HCT116 (cell line): ENCODE measurements at regions not wholly inside any gene's neighbourhood (a gene's known extent, or its start where the extent isn't known, plus 50 kb on each side); places are given as distances from the start of the nearest gene placed in this dataset.

ENCODE experiments used
- CEBPB ChIP-seq: IDR thresholded peaks from 2 replicates; pipeline ENCODE4 v1.6.1; 2012; ENCODE audit warnings: low read depth
- EZH2 ChIP-seq: fragments of 200-600 bp; sonication (generic); IDR thresholded peaks from 2 replicates; pipeline ENCODE4 v1.6.1; 2017; ENCODE audit warnings: antibody characterized with exemption, mixed run types
- EZH2phosphoT487 ChIP-seq: fragments of 200-600 bp; IDR thresholded peaks from 2 replicates; pipeline ENCODE4 v1.6.1; 2018; ENCODE audit warnings: antibody characterized with exemption, borderline replicate concordance
- POLR2A ChIP-seq: IDR thresholded peaks from 2 replicates; pipeline ENCODE4 v1.7.0; 2011; ENCODE audit warnings: borderline replicate concordance; ENCODE audit not compliant: insufficient read depth, insufficient read length; ENCODE audit errors: extremely low read depth
- SIN3A ChIP-seq: IDR thresholded peaks from 2 replicates; pipeline ENCODE4 v1.6.1; 2012; ENCODE audit warnings: low read depth
- YY1 ChIP-seq: IDR thresholded peaks from 2 replicates; pipeline ENCODE4 v1.6.1; 2011; ENCODE audit warnings: low read length, low read depth, moderate library complexity, mild to moderate bottlenecking; ENCODE audit not compliant: insufficient replicate concordance; ENCODE audit errors: extremely low read depth
- ZFX ChIP-seq: fragments of 450-650 bp; IDR thresholded peaks from 2 replicates; pipeline ENCODE4 v1.6.1; 2017
- ZNF274 ChIP-seq: fragments of 200-500 bp; sonication (Bioruptor generic); IDR thresholded peaks from 2 replicates; pipeline ENCODE4 v1.6.1; 2014; ENCODE audit warnings: mild to moderate bottlenecking, low read depth, low read length, inconsistent platforms
- TF ChIP-seq, protein P1 (sequence below): IDR thresholded peaks from 2 replicates; pipeline ENCODE4 v1.6.1; 2012; ENCODE audit warnings: low read depth
- TF ChIP-seq, protein P2 (sequence below), 3 experiments: fragments of 200-600 bp in 1 of 3; sonication (generic) in 1 of 3; IDR thresholded peaks in 2 of 3; conservative IDR thresholded peaks in 1 of 3; 2 replicates each; pipeline ENCODE4 v1.5.1; 2012 to 2017; ENCODE audit warnings: low read depth in 2 of 3, low read length in 2 of 3, antibody characterized with exemption in 1 of 3, borderline replicate concordance in 1 of 3, control low read depth in 1 of 3, mild to moderate bottlenecking in 1 of 3, mixed read lengths in 1 of 3, mixed run types in 1 of 3, moderate library complexity in 1 of 3; ENCODE audit not compliant: insufficient read depth in 1 of 3
- TF ChIP-seq, protein P3 (sequence below): IDR thresholded peaks from 2 replicates; pipeline ENCODE4 v1.6.1; 2012

- TF ChIP-seq YY1 (no peak), CEBPB (no peak), EZH2phosphoT487 (no peak), SIN3A (no peak), POLR2A (no peak), ZFX (no peak), ZNF274 (no peak), EZH2 (no peak)
- TF ChIP-seq, protein P1, sequence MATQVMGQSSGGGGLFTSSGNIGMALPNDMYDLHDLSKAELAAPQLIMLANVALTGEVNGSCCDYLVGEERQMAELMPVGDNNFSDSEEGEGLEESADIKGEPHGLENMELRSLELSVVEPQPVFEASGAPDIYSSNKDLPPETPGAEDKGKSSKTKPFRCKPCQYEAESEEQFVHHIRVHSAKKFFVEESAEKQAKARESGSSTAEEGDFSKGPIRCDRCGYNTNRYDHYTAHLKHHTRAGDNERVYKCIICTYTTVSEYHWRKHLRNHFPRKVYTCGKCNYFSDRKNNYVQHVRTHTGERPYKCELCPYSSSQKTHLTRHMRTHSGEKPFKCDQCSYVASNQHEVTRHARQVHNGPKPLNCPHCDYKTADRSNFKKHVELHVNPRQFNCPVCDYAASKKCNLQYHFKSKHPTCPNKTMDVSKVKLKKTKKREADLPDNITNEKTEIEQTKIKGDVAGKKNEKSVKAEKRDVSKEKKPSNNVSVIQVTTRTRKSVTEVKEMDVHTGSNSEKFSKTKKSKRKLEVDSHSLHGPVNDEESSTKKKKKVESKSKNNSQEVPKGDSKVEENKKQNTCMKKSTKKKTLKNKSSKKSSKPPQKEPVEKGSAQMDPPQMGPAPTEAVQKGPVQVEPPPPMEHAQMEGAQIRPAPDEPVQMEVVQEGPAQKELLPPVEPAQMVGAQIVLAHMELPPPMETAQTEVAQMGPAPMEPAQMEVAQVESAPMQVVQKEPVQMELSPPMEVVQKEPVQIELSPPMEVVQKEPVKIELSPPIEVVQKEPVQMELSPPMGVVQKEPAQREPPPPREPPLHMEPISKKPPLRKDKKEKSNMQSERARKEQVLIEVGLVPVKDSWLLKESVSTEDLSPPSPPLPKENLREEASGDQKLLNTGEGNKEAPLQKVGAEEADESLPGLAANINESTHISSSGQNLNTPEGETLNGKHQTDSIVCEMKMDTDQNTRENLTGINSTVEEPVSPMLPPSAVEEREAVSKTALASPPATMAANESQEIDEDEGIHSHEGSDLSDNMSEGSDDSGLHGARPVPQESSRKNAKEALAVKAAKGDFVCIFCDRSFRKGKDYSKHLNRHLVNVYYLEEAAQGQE, result no peak
- TF ChIP-seq, protein P2, sequence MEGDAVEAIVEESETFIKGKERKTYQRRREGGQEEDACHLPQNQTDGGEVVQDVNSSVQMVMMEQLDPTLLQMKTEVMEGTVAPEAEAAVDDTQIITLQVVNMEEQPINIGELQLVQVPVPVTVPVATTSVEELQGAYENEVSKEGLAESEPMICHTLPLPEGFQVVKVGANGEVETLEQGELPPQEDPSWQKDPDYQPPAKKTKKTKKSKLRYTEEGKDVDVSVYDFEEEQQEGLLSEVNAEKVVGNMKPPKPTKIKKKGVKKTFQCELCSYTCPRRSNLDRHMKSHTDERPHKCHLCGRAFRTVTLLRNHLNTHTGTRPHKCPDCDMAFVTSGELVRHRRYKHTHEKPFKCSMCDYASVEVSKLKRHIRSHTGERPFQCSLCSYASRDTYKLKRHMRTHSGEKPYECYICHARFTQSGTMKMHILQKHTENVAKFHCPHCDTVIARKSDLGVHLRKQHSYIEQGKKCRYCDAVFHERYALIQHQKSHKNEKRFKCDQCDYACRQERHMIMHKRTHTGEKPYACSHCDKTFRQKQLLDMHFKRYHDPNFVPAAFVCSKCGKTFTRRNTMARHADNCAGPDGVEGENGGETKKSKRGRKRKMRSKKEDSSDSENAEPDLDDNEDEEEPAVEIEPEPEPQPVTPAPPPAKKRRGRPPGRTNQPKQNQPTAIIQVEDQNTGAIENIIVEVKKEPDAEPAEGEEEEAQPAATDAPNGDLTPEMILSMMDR (IDR thresholded peaks at IDR 0.05 in 2 of 3, conservative IDR thresholded peaks at IDR 0.05 in 1 of 3; ENCODE audit: borderline replicate concordance in 1 of 3, insufficient read depth in 1 of 3, low read depth in 2 of 3, low read length in 2 of 3), result no peak
- TF ChIP-seq, protein P3, sequence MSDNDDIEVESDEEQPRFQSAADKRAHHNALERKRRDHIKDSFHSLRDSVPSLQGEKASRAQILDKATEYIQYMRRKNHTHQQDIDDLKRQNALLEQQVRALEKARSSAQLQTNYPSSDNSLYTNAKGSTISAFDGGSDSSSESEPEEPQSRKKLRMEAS, result no peak
Measured at GRCh38 chr4:115396034-115396433, 282.6 kb upstream of the NDST4 start.
